ENCODE measurements at regions not wholly inside any gene's neighbourhood (a gene's known extent, or its start where the extent isn't known, plus 50 kb on each side); places are given as distances from the start of the nearest gene placed in this dataset.
"Not testable (repeated sequence)": the region's sequence is repeated elsewhere in the genome, so short reads cannot be mapped to it uniquely, and the experiment has no call there.

- peak; percentile 63 for DNase-seq
- 72 to 73% methylated on average over 9 to 14 of the region's 14 CpGs for WGBS, 2 experiments (ENCODE audit: insufficient coverage in 1 of 2, insufficient read length in 1 of 2)
- not testable (repeated sequence) for H3K27me3 ChIP-seq (ENCODE audit: control insufficient read depth, insufficient read depth, low read length, poor library complexity, severe bottlenecking); H3K9me3 ChIP-seq (ENCODE audit: control insufficient read depth, low read length); H3K27me3 Mint-ChIP-seq (ENCODE audit: insufficient read depth); H3K4me3 Mint-ChIP-seq; H3K4me1 Mint-ChIP-seq; H3K9ac ChIP-seq (ENCODE audit: extremely low read depth, low read length, poor library complexity, severe bottlenecking); H3K36me3 ChIP-seq (ENCODE audit: control insufficient read depth, insufficient read depth, low read length); H3K9me3 Mint-ChIP-seq; H3K36me3 Mint-ChIP-seq (ENCODE audit: low read depth); H3K4me3 ChIP-seq (ENCODE audit: low read length); H3K27ac ChIP-seq (ENCODE audit: low read depth, low read length); H3K4me1 ChIP-seq (ENCODE audit: control insufficient read depth, insufficient read depth, low read length); H3K27ac Mint-ChIP-seq
- peak; percentile 89 for TF ChIP-seq CTCF (conservative IDR thresholded peaks at IDR 0.05)
These were observed 555.7 kb downstream of the ETS1 start for GRCh38 chr11:128031538-128032134.

GRCh38 chr11:128029219-128029722 is 558.1 kb downstream of the ETS1 start:
- H3K27me3 ChIP-seq (ENCODE audit: control insufficient read depth, insufficient read depth, low read length, poor library complexity, severe bottlenecking) = no peaks in the 10 kb centered on the region
- H3K36me3 ChIP-seq (ENCODE audit: control insufficient read depth, insufficient read depth, low read length) = no peaks in the 10 kb centered on the region
- 69 to 88% methylated on average over 1 of the region's 1 CpG for WGBS, 2 experiments (ENCODE audit: insufficient coverage in 1 of 2, insufficient read length in 1 of 2)
- no peaks in the 10 kb centered on the region for H3K4me1 ChIP-seq (ENCODE audit: control insufficient read depth, insufficient read depth, low read length)
- Mint-ChIP-seq H3K36me3 (ENCODE audit: low read depth) (no peaks in the 10 kb centered on the region), H3K27me3 (ENCODE audit: insufficient read depth) (no peaks in the 10 kb centered on the region), H3K4me1 (peaks cover 2% of the 10 kb centered on the region), H3K4me3 (no peak overlapping the region), H3K27ac (no peak overlapping the region), H3K9me3 (no peaks in the 10 kb centered on the region)
- TF ChIP-seq CTCF (conservative IDR thresholded peaks at IDR 0.05) = no peak
- no peak overlapping the region for H3K9ac ChIP-seq (ENCODE audit: extremely low read depth, low read length, poor library complexity, severe bottlenecking)
- no peaks in the 10 kb centered on the region for H3K9me3 ChIP-seq (ENCODE audit: control insufficient read depth, low read length)
- no peak overlapping the region for H3K27ac ChIP-seq (ENCODE audit: low read depth, low read length)
- no peak for DNase-seq
- no peak overlapping the region for H3K4me3 ChIP-seq (ENCODE audit: low read length)

GRCh38 chr11:128026596-128026995 is 560.8 kb downstream of the ETS1 start:
- H3K9me3 ChIP-seq (ENCODE audit: control insufficient read depth, low read length) = no peaks in the 10 kb centered on the region
- peaks cover 6% of the 10 kb centered on the region for H3K4me1 Mint-ChIP-seq
- TF ChIP-seq CTCF (conservative IDR thresholded peaks at IDR 0.05) = no peak
- no peak overlapping the region for H3K27ac ChIP-seq (ENCODE audit: low read depth, low read length)
- no peaks in the 10 kb centered on the region for H3K9me3 Mint-ChIP-seq
- DNase-seq = no peak
- no peaks in the 10 kb centered on the region for H3K4me1 ChIP-seq (ENCODE audit: control insufficient read depth, insufficient read depth, low read length)
- H3K27me3 Mint-ChIP-seq (ENCODE audit: insufficient read depth) = no peaks in the 10 kb centered on the region
- no peaks in the 10 kb centered on the region for H3K36me3 Mint-ChIP-seq (ENCODE audit: low read depth)
- WGBS, 2 experiments (ENCODE audit: insufficient coverage in 1 of 2, insufficient read length in 1 of 2) = 70 to 74% methylated on average over 5 to 6 of the region's 6 CpGs
- H3K27me3 ChIP-seq (ENCODE audit: control insufficient read depth, insufficient read depth, low read length, poor library complexity, severe bottlenecking) = no peaks in the 10 kb centered on the region
- H3K9ac ChIP-seq (ENCODE audit: extremely low read depth, low read length, poor library complexity, severe bottlenecking) = no peak overlapping the region
- no peak overlapping the region for H3K4me3 Mint-ChIP-seq
- H3K4me3 ChIP-seq (ENCODE audit: low read length) = no peak overlapping the region
- no peaks in the 10 kb centered on the region for H3K36me3 ChIP-seq (ENCODE audit: control insufficient read depth, insufficient read depth, low read length)
- no peak overlapping the region for H3K27ac Mint-ChIP-seq
